Loucy (cell line): ENCODE measurements at regions not wholly inside any gene's neighbourhood (a gene's known extent, or its start where the extent isn't known, plus 50 kb on each side); places are given as distances from the start of the nearest gene placed in this dataset.
"Not testable (repeated sequence)": the region's sequence is repeated elsewhere in the genome, so short reads cannot be mapped to it uniquely, and the experiment has no call there.

ENCODE experiments used
- EZH2phosphoT487 ChIP-seq: fragments of 200-600 bp; IDR thresholded peaks from 2 replicates; pipeline ENCODE4 v1.6.1; 2018; ENCODE audit warnings: antibody characterized with exemption, mild to moderate bottlenecking, moderate library complexity, borderline replicate concordance
- TF ChIP-seq, protein P1 (sequence below): fragments of 200-600 bp; sonication (generic); conservative IDR thresholded peaks from 2 replicates; pipeline ENCODE4 v1.5.1; 2014; ENCODE audit warnings: mild to moderate bottlenecking, antibody characterized with exemption, low read length

DNA sequence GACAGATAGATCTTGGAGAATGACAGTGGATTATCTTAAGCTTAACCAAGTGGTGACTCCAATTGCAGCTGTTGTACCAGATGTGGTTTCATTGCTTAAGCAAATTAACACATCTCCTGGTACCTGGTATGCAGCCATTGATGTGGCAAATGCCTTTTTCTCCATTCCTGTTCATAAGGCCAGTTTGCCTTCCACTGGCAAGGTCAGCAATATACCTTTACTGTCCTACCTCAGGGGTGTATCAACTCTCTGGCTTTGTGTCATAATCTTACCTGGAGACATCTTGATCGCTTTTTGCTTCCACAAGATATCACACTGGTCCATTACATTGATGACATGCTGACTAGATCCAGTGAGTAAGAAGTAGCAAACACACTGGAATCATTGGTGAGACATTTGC lies 86.3 kb upstream of the RANBP6 start:
- TF ChIP-seq, protein P1, sequence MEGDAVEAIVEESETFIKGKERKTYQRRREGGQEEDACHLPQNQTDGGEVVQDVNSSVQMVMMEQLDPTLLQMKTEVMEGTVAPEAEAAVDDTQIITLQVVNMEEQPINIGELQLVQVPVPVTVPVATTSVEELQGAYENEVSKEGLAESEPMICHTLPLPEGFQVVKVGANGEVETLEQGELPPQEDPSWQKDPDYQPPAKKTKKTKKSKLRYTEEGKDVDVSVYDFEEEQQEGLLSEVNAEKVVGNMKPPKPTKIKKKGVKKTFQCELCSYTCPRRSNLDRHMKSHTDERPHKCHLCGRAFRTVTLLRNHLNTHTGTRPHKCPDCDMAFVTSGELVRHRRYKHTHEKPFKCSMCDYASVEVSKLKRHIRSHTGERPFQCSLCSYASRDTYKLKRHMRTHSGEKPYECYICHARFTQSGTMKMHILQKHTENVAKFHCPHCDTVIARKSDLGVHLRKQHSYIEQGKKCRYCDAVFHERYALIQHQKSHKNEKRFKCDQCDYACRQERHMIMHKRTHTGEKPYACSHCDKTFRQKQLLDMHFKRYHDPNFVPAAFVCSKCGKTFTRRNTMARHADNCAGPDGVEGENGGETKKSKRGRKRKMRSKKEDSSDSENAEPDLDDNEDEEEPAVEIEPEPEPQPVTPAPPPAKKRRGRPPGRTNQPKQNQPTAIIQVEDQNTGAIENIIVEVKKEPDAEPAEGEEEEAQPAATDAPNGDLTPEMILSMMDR = not testable (repeated sequence)
- TF ChIP-seq EZH2phosphoT487 = not testable (repeated sequence)
